Loucy (cell line): ENCODE measurements at regions not wholly inside any gene's neighbourhood (a gene's known extent, or its start where the extent isn't known, plus 50 kb on each side); places are given as distances from the start of the nearest gene placed in this dataset.

ENCODE experiments used
- CTCF ChIP-seq: fragments of 200-600 bp; sonication (generic); conservative IDR thresholded peaks from 2 replicates; pipeline ENCODE4 v1.5.1; 2014; ENCODE audit warnings: mild to moderate bottlenecking, antibody characterized with exemption, low read length
- EZH2phosphoT487 ChIP-seq: fragments of 200-600 bp; IDR thresholded peaks from 2 replicates; pipeline ENCODE4 v1.6.1; 2018; ENCODE audit warnings: antibody characterized with exemption, mild to moderate bottlenecking, moderate library complexity, borderline replicate concordance

- TF ChIP-seq CTCF = no peak
- TF ChIP-seq EZH2phosphoT487 = no peak
These were observed 301.0 kb upstream of the KCNN2 start for GRCh38 chr5:114060866-114061265.
